GM12878 (cell line): ENCODE measurements at regions not wholly inside any gene's neighbourhood (a gene's known extent, or its start where the extent isn't known, plus 50 kb on each side); places are given as distances from the start of the nearest gene placed in this dataset.

Experiments
- CBFB ChIP-seq: IDR thresholded peaks from 2 replicates; pipeline ENCODE4 v1.6.1; 2016; ENCODE audit warnings: antibody characterized with exemption, low read depth
- YBX1 ChIP-seq: fragments of 450-650 bp; IDR thresholded peaks from 2 replicates; pipeline ENCODE4 v1.6.1; 2016; ENCODE audit warnings: antibody characterized with exemption

GRCh38 chr4:155569471-155569870 is 97.2 kb upstream of the GUCY1A1 start:
- no peak for TF ChIP-seq YBX1
- TF ChIP-seq CBFB = no peak
